HEK293T (cell line): ENCODE measurements at regions not wholly inside any gene's neighbourhood (a gene's known extent, or its start where the extent isn't known, plus 50 kb on each side); places are given as distances from the start of the nearest gene placed in this dataset.

Source experiments
- ARNT ChIP-seq: fragments of 450-650 bp; IDR thresholded peaks from 2 replicates; pipeline ENCODE4 v1.6.1; 2017; ENCODE audit warnings: mild to moderate bottlenecking
- BHLHE40 ChIP-seq: fragments of 450-650 bp; IDR thresholded peaks from 2 replicates; pipeline ENCODE4 v1.6.1; 2016; ENCODE audit warnings: mild to moderate bottlenecking, moderate library complexity, borderline replicate concordance
- CTBP1 ChIP-seq: fragments of 450-650 bp; IDR thresholded peaks from 2 replicates; pipeline ENCODE4 v1.6.1; 2016; ENCODE audit warnings: borderline replicate concordance
- ELF4 ChIP-seq: fragments of 450-650 bp; IDR thresholded peaks from 2 replicates; pipeline ENCODE4 v1.6.1; 2017; ENCODE audit warnings: antibody characterized with exemption
- FOXA1 ChIP-seq: fragments of 450-650 bp; IDR thresholded peaks from 2 replicates; pipeline ENCODE4 v1.6.1; 2016; ENCODE audit warnings: mild to moderate bottlenecking
- FOXK2 ChIP-seq: fragments of 450-650 bp; IDR thresholded peaks from 2 replicates; pipeline ENCODE4 v1.6.1; 2016; ENCODE audit warnings: mild to moderate bottlenecking
- FOXM1 ChIP-seq: fragments of 450-650 bp; IDR thresholded peaks from 2 replicates; pipeline ENCODE4 v1.6.1; 2017; ENCODE audit warnings: mild to moderate bottlenecking, borderline replicate concordance
- L3MBTL2 ChIP-seq: fragments of 450-650 bp; conservative IDR thresholded peaks from 2 replicates; pipeline ENCODE4 v1.6.1; 2016; ENCODE audit warnings: mild to moderate bottlenecking
- LEF1 ChIP-seq: fragments of 450-650 bp; IDR thresholded peaks from 2 replicates; pipeline ENCODE4 v1.6.1; 2017; ENCODE audit warnings: mild to moderate bottlenecking, borderline replicate concordance
- NFRKB ChIP-seq: fragments of 450-650 bp; IDR thresholded peaks from 2 replicates; pipeline ENCODE4 v1.6.1; 2016; ENCODE audit warnings: mild to moderate bottlenecking, moderate library complexity
- SP1 ChIP-seq: fragments of 450-650 bp; IDR thresholded peaks from 2 replicates; pipeline ENCODE4 v1.6.1; 2017
- SUZ12 ChIP-seq: fragments of 450-650 bp; IDR thresholded peaks from 2 replicates; pipeline ENCODE4 v1.6.1; 2016; ENCODE audit warnings: mild to moderate bottlenecking
- TARDBP ChIP-seq: fragments of 450-650 bp; IDR thresholded peaks from 2 replicates; pipeline ENCODE4 v1.6.1; 2016
- TF ChIP-seq, protein P1 (sequence below): fragments of 450-650 bp; IDR thresholded peaks from 2 replicates; pipeline ENCODE4 v1.6.1; 2016

GRCh38 chr15:38843736-38844590 is 279.3 kb upstream of the RASGRP1 start:
- TF ChIP-seq FOXA1 (no peak), FOXK2 (no peak), BHLHE40 (no peak), TARDBP (no peak), NFRKB (no peak), FOXM1 (no peak), CTBP1 (no peak), SUZ12 (no peak), L3MBTL2 (no peak), ELF4 (no peak), LEF1 (no peak), SP1 (no peak), ARNT (no peak)
- TF ChIP-seq, protein P1, sequence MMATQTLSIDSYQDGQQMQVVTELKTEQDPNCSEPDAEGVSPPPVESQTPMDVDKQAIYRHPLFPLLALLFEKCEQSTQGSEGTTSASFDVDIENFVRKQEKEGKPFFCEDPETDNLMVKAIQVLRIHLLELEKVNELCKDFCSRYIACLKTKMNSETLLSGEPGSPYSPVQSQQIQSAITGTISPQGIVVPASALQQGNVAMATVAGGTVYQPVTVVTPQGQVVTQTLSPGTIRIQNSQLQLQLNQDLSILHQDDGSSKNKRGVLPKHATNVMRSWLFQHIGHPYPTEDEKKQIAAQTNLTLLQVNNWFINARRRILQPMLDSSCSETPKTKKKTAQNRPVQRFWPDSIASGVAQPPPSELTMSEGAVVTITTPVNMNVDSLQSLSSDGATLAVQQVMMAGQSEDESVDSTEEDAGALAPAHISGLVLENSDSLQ, result no peak
